Panc1 (cell line): ENCODE measurements at regions not wholly inside any gene's neighbourhood (a gene's known extent, or its start where the extent isn't known, plus 50 kb on each side); places are given as distances from the start of the nearest gene placed in this dataset.

Source experiments
- ATAC-seq: fragments of 200-7000 bp; cut with Tn5 transposase; 2 replicates; pipeline ENCODE4 v1.9.1; 2020; ENCODE audit warnings: mild to moderate bottlenecking, moderate library complexity
- BruUV-seq: library from RNA; stranded (reverse); fragments of 400-500 nt; replicated peaks from 2 replicates; lab custom pipeline; 2021; lab: Mats Ljungman, UMichigan
- CTCF ChIA-PET: fragments of 300-600 bp; sonication (Branson Sonifier 250); formaldehyde crosslinking; loops from one replicate; lab custom pipeline; 2022; ENCODE audit warnings: antibody characterized with exemption; lab: Charles Lee
- POLR2A ChIA-PET: fragments of 300-600 bp; sonication (Branson Sonifier 250); formaldehyde crosslinking; loops from one replicate; lab custom pipeline; 2022; ENCODE audit warnings: antibody characterized with exemption; lab: Charles Lee
- DNase-seq: peaks from one replicate; pipeline ENCODE4 v3.0.0-alpha.2; 2010; ENCODE audit warnings: low read depth, low spot score
- H3K27ac ChIP-seq: 2 replicates; pipeline ENCODE4 v1.5.1; 2011; ENCODE audit warnings: mild to moderate bottlenecking, low read length, inconsistent platforms
- H3K27me3 ChIP-seq: fragments of 200-500 bp; sonication (Bioruptor generic); 2 replicates; pipeline ENCODE4 v1.6.0; 2014; ENCODE audit warnings: low read length, inconsistent platforms; ENCODE audit not compliant: control insufficient read depth, insufficient read depth
- H3K36me3 ChIP-seq: fragments of 200-500 bp; sonication (Bioruptor generic); 2 replicates; pipeline ENCODE4 v1.5.1; 2014; ENCODE audit warnings: inconsistent platforms, mild to moderate bottlenecking, low read length, moderate library complexity; ENCODE audit not compliant: control insufficient read depth, insufficient read depth
- H3K4me1 ChIP-seq: 2 replicates; pipeline ENCODE4 v1.5.1; 2011; ENCODE audit warnings: inconsistent platforms, mild to moderate bottlenecking, low read length, moderate library complexity; ENCODE audit not compliant: control insufficient read depth, insufficient read depth
- H3K4me3 ChIP-seq, 2 experiments: 2 replicates each; pipeline ENCODE4 v1.5.1; 2011 to 2012; ENCODE audit warnings: low read depth in 2 of 2, low read length in 2 of 2, mild to moderate bottlenecking in 2 of 2, inconsistent platforms in 1 of 2, moderate library complexity in 1 of 2
- H3K9me3 ChIP-seq: fragments of 200-500 bp; sonication (Bioruptor generic); 2 replicates; pipeline ENCODE4 v1.5.1; 2014; ENCODE audit warnings: low read depth, mild to moderate bottlenecking, inconsistent platforms, low read length, moderate library complexity; ENCODE audit not compliant: control insufficient read depth, insufficient read depth
- POLR2AphosphoS5 ChIP-seq: IDR thresholded peaks from 2 replicates; pipeline ENCODE4 v1.6.1; 2012; ENCODE audit warnings: mild to moderate bottlenecking, low read depth, low read length, moderate library complexity
- SIN3A ChIP-seq: IDR thresholded peaks from 2 replicates; pipeline ENCODE4 v1.6.1; 2012; ENCODE audit warnings: low read depth, mild to moderate bottlenecking, low read length, moderate library complexity, borderline replicate concordance; ENCODE audit not compliant: insufficient read depth
- TCF7L2 ChIP-seq: IDR thresholded peaks from 2 replicates; pipeline ENCODE4 v1.6.1; 2011; ENCODE audit warnings: mild to moderate bottlenecking, low read depth, low read length, inconsistent platforms
- in situ Hi-C: cut with HindIII; loops from 2 replicates; pipeline ENCODE4 v1.10.0; 2016; ENCODE audit warnings: low sequenced_read_pairs, low pct_unique_long_range_greater_than_20kb
- intact Hi-C: fragments of 100-400 bp; cut with micrococcal nuclease; formaldehyde crosslinking; loops from one replicate; pipeline ENCODE4 v1.10.0; 2022; ENCODE audit not compliant: unreplicated experiment
- TF ChIP-seq, protein P1 (sequence below), 2 experiments: IDR thresholded peaks; 2 replicates each; pipeline ENCODE4 v1.6.1; 2011 to 2012; ENCODE audit warnings: low read depth in 2 of 2, control low read depth in 1 of 2, low read length in 1 of 2, mild to moderate bottlenecking in 1 of 2, moderate library complexity in 1 of 2; ENCODE audit not compliant: insufficient read depth in 1 of 2
- TF ChIP-seq, protein P2 (sequence below): fragments of 450-650 bp; IDR thresholded peaks from 2 replicates; pipeline ENCODE4 v1.5.1; 2017; ENCODE audit warnings: mild to moderate bottlenecking

DNA sequence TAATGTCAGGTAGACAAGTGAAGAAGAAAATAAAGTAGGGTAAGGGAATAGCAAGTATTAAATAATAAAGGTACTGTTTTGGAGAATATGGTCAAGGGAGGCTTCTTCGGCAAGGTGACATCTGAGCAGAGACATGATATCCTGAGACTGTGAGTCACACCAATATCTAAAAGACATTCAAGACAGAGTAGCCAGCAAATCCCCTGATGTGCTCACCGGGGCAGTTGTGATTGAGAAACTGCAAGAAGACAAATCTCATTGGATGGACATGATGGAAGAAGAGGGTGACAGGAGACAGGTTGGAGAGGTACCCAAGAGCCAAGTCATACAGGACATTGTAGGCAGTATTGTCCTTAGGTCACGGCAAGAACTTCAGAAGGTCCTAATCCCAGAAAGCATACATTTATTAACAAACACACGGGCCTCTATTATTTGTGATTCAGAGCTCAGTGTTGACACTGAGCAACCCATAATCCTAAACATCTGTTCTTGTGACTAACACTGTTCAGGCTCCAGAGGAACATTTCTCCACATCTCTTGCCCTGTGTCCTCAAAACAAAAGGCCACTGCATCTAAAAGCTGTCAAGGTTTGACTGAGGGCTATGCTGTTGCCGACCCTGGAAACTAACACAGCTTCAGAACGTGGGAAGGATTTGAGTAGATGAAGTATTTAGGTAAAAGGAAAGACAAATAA is 258.7 kb upstream of the CLINT1 start:
- ChIA-PET CTCF (no interaction called here), POLR2A (no interaction called here)
- H3K27ac ChIP-seq, result no peak overlapping the region
- DNase-seq (no peak), ATAC-seq (no peak)
- H3K9me3 ChIP-seq, result no peaks in the 10 kb centered on the region
- intact Hi-C loops, result no loop called here
- in situ Hi-C loops, result no loop called here
- BruUV-seq, result no TSS peak
- H3K4me1 ChIP-seq, result no peaks in the 10 kb centered on the region
- no peaks in the 10 kb centered on the region for H3K36me3 ChIP-seq
- H3K27me3 ChIP-seq, result no peaks in the 10 kb centered on the region; the same call in 1 of the 2 replicates
- no peak overlapping the region for H3K4me3 ChIP-seq
- TF ChIP-seq, protein P1, sequence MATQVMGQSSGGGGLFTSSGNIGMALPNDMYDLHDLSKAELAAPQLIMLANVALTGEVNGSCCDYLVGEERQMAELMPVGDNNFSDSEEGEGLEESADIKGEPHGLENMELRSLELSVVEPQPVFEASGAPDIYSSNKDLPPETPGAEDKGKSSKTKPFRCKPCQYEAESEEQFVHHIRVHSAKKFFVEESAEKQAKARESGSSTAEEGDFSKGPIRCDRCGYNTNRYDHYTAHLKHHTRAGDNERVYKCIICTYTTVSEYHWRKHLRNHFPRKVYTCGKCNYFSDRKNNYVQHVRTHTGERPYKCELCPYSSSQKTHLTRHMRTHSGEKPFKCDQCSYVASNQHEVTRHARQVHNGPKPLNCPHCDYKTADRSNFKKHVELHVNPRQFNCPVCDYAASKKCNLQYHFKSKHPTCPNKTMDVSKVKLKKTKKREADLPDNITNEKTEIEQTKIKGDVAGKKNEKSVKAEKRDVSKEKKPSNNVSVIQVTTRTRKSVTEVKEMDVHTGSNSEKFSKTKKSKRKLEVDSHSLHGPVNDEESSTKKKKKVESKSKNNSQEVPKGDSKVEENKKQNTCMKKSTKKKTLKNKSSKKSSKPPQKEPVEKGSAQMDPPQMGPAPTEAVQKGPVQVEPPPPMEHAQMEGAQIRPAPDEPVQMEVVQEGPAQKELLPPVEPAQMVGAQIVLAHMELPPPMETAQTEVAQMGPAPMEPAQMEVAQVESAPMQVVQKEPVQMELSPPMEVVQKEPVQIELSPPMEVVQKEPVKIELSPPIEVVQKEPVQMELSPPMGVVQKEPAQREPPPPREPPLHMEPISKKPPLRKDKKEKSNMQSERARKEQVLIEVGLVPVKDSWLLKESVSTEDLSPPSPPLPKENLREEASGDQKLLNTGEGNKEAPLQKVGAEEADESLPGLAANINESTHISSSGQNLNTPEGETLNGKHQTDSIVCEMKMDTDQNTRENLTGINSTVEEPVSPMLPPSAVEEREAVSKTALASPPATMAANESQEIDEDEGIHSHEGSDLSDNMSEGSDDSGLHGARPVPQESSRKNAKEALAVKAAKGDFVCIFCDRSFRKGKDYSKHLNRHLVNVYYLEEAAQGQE (IDR thresholded peaks at IDR 0.05; ENCODE audit: insufficient read depth in 1 of 2, low read depth in 2 of 2, low read length in 1 of 2), result no peak
- TF ChIP-seq TCF7L2, result no peak
- no peak for TF ChIP-seq POLR2AphosphoS5
- TF ChIP-seq, protein P2, sequence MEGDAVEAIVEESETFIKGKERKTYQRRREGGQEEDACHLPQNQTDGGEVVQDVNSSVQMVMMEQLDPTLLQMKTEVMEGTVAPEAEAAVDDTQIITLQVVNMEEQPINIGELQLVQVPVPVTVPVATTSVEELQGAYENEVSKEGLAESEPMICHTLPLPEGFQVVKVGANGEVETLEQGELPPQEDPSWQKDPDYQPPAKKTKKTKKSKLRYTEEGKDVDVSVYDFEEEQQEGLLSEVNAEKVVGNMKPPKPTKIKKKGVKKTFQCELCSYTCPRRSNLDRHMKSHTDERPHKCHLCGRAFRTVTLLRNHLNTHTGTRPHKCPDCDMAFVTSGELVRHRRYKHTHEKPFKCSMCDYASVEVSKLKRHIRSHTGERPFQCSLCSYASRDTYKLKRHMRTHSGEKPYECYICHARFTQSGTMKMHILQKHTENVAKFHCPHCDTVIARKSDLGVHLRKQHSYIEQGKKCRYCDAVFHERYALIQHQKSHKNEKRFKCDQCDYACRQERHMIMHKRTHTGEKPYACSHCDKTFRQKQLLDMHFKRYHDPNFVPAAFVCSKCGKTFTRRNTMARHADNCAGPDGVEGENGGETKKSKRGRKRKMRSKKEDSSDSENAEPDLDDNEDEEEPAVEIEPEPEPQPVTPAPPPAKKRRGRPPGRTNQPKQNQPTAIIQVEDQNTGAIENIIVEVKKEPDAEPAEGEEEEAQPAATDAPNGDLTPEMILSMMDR, result no peak
- TF ChIP-seq SIN3A, result no peak

DNA sequence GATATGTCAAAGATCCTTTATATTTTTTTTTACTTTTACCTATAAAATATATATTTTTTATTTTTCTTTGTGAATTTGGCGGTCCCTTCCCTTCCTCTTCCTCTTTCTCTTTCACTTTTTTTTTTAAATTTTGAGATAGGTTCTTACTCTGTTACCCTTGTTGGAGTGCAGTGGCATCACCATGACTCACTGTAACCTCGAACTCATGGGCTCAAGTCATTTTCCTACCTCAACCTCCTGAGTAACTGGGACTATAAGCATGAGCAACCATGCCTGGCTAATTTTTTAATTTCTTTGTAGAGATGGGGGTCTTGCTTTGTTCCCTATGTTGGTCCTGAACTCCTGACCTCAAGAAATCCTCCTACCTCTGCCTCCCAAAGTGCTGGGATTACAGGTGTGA is 258.0 kb upstream of the CLINT1 start:
- DNase-seq (no peak), ATAC-seq (no peak)
- no peaks in the 10 kb centered on the region; the same call in 1 of the 2 replicates for H3K27me3 ChIP-seq
- H3K36me3 ChIP-seq, result no peaks in the 10 kb centered on the region
- H3K4me3 ChIP-seq, result no peak overlapping the region
- no peaks in the 10 kb centered on the region for H3K9me3 ChIP-seq
- intact Hi-C loops (no loop called here), in situ Hi-C loops (no loop called here)
- ChIA-PET CTCF (no interaction called here), POLR2A (no interaction called here)
- H3K27ac ChIP-seq, result no peak overlapping the region
- BruUV-seq, result no TSS peak
- H3K4me1 ChIP-seq, result no peaks in the 10 kb centered on the region
- TF ChIP-seq TCF7L2, result no peak
- no peak for TF ChIP-seq SIN3A
- TF ChIP-seq, protein P1 (IDR thresholded peaks at IDR 0.05; ENCODE audit: insufficient read depth in 1 of 2, low read depth in 2 of 2, low read length in 1 of 2), result no peak
- TF ChIP-seq POLR2AphosphoS5, result no peak
- TF ChIP-seq, protein P2, result no peak
